HG03439 (cell line): ENCODE measurements at regions not wholly inside any gene's neighbourhood (a gene's known extent, or its start where the extent isn't known, plus 50 kb on each side); places are given as distances from the start of the nearest gene placed in this dataset.
A peak's percentile ranks its signal among the peaks of the same experiment; 100 is the strongest.
"Not testable (repeated sequence)": the region's sequence is repeated elsewhere in the genome, so short reads cannot be mapped to it uniquely, and the experiment has no call there.

Source experiments
- ATAC-seq: cut with Tn5 transposase; IDR thresholded peaks from one replicate; pipeline ENCODE4 v1.9.1; 2021; ENCODE audit warnings: mild to moderate bottlenecking, moderate library complexity; ENCODE audit not compliant: unreplicated experiment

- ATAC-seq, result no peak
These were observed 647.5 kb upstream of the VRK2 start for GRCh38 chr2:57399057-57399456.

DNA sequence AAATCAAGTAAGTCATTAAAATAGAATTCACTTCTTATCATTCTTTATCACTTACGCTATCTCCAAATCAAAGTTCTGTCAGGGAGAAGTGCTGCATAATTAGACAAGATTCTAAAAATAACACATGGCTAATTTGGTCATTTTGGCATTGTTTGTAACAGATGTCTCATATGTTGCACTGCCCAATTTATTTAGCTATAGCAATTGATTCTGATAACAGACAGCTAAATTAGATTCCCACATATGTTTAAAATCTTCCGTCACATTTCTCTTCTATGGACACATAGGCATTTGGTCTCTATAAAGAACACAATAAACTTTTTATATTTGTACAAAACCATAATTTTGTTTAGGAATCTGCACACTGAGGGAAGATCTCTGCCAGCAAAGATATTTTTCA, 644.5 kb upstream of the VRK2 start:
- no peak for ATAC-seq

- no peak for ATAC-seq
These were observed 643.9 kb upstream of the VRK2 start for GRCh38 chr2:57402755-57403154.

DNA sequence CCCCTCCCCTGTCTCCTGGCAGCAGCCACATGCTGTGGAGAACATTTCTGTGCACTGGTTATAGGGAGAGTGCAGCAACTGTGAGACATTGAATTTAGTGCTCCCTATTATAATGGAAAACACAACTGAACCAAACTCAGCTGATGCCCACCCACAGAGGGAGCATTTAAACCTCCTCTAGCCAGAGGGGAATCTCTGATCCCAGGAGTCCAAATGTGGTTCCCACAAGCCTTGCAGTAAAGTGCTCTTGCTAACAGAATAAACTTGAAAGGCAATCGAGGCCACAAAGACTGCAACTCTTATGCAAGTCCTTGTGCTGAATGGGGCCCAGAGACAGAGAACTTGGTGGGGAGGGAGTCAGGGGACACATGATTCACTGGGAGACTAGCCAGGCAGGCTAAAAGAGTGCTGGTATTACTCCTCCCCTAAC, 638.8 kb upstream of the VRK2 start:
- no peak for ATAC-seq

GRCh38 chr2:57408587-57408986, 638.0 kb upstream of the VRK2 start:
- ATAC-seq, result no peak

GRCh38 chr2:57417007-57417406, 629.6 kb upstream of the VRK2 start:
- ATAC-seq, result no peak

- ATAC-seq, result not testable (repeated sequence)
These were observed 627.7 kb upstream of the VRK2 start for GRCh38 chr2:57418859-57419346.

GRCh38 chr2:57429831-57430230, 616.8 kb upstream of the VRK2 start:
- no peak for ATAC-seq

DNA sequence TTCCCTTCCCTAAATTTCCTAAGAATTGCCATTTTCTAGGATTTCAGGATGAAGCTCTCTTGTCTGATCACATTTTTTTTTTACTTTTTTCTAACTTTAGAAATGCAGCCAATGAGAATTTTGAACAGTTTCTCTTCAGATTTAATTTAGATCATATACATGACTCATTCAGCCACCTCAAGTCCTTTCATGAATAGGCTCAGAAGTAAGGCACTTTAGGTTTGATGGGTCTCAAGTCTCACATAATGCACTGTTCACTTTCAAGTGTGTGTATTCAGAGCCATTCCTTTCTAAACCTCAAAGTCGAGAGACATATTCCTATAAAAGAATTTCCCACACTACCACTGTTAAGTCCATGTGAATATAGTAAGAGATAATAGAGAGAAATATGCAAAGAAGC, 614.1 kb upstream of the VRK2 start:
- ATAC-seq, result no peak

GRCh38 chr2:57434441-57434840, 612.2 kb upstream of the VRK2 start:
- ATAC-seq, result no peak

- no peak for ATAC-seq
These were observed 611.6 kb upstream of the VRK2 start for GRCh38 chr2:57434972-57435371.

DNA sequence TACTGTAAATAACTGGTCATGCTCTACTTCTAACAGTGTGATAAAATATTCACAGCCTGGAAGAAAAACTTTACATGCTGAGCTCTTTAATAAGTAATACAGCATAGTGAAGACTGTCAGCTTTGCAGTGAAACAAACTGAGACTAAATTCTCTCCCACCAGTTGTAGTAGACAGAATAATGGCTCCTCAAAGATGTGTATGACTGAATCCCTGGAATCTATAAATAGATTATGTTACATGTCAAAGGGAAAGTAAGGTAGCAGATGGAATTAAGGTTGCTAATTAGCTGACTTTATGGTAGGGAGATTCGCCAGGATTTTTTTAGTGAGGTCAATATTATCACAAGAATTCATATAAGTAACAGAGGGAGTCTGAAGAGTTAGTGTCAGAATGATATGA, 609.5 kb upstream of the VRK2 start:
- no peak for ATAC-seq

DNA sequence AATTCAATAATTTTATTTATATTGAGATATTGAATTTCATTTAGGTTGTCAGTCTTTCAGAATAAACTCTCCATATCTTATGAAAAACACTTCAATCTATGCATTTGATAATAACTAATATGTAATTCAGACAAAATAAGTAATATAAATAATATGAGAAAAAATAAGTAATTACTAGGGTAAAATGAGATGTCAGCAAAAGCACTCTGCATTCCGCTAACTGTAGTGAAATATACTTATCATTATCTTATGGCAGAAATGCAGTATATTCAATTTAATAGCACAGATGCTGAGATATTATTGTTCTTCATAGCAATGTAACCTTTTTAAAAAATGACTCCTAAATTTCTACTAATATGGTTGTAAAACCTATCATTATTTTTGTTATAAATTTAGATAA, 606.2 kb upstream of the VRK2 start:
- ATAC-seq, result no peak

DNA sequence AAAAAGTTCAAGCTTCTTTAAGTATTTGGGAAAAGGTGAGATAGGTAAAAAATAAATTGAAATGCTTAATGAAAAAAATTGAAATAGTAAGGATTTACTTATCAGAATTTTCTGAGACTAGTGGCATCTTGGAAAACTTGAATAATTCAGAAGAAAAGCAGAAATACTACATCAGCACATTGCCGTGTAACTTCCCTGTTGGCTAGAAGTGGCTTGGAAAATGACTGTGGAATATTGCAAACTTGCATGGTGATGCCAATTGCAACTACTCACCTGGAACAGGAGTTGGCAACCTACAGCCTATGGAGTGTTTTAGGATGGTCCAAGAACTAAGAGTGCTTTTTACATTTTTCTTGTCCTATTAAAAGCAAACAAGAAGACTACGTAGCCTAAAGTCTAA, 603.5 kb upstream of the VRK2 start:
- no peak for ATAC-seq

- ATAC-seq, result no peak
These were observed 602.6 kb upstream of the VRK2 start for GRCh38 chr2:57443973-57444521.

DNA sequence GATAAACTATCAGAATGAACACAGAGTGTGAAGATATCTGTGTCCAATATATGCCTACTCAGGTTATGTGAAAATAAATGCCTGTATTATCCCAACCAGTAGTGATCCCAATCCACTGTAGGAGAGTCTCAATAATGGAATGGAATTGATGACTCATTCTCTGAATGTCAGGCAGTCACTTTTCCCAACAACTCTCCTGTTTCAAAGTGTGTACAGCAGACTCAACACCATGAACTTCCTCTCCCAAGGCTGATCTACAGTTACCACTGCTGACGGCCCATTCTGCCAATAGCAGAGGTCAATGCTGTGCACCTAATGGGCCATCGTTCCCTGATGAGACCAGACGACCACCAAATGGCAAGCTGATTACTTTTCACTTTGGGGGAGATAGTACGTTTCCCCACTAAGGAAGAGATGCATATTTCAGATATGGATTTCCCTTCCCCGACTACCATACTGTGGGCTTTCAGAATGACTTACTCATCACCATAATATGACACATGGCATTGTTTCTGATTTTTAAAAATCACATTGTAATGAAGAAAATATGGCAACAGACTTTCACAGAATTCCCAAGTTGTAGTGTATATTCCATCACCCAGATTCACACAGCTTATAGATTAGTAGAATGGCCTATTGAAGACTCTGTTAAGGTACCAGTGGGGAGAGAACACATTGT, 601.7 kb upstream of the VRK2 start:
- no peak for ATAC-seq

GRCh38 chr2:57448816-57449215, 597.8 kb upstream of the VRK2 start:
- ATAC-seq, result no peak

GRCh38 chr2:57450170-57450569, 596.4 kb upstream of the VRK2 start:
- peak; percentile 93 for ATAC-seq

DNA sequence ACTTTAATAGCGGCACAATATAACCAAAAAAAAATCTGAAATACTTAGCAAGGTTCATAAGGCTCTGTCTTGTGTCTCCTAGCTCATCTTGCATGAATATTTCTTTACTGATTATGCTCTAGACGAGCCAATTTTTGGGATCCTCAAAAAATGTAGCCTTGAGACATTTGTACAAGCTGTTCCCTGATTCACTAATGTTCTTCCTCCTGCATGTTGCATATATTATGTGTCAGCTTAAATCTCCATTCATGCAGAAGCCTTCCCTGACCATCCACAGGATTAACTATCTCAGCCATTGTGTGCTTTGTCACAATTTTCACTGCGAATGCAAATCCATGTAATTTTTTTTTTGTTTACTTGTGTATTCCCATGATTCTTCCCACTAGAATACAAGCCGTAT, 594.0 kb upstream of the VRK2 start:
- no peak for ATAC-seq

- no peak for ATAC-seq
These were observed 592.7 kb upstream of the VRK2 start for GRCh38 chr2:57453945-57454344.

DNA sequence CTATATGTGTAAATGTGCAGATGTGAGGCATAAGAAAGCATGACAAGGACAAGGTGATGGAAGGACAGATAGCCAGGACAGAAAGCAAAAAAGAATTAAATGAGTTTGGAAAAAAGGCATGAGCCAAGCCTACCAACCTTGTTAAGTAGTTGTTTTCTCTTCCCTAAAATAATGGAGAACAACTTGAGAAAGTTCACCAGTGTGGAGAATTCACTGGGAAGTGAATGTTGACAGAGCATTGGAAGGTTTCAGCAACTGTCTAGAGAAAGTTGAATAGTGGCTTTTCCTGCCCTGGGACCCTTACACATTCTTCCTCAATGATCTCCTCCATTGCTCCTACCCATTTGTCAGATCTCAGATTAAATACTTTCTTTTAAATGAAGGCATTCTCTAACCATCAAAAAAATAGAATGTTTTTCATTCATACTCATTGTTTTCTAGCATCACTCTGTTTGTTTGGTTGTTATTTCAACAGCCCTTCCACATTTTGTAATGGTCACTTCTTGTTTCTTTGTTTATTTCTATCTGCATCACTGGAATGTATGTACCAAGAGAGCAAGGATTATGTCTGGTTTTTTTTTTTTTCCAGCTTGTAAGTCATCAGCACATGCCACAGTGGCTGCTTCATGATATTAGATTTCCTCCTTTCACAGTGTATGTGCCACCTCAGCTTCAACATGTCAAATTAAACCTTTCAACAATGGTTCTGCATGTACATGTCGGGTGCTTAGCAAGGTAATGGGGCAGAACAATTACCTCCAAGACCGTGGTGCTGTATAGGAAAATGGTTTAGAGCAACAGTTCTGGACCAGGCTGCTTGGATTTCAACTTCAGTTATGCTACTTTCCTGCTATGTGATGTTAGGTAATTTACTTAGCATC, 586.0 kb upstream of the VRK2 start:
- no peak for ATAC-seq

GRCh38 chr2:57461624-57462023, 585.0 kb upstream of the VRK2 start:
- no peak for ATAC-seq
